RCC 7860 (cell line): ENCODE measurements at regions not wholly inside any gene's neighbourhood (a gene's known extent, or its start where the extent isn't known, plus 50 kb on each side); places are given as distances from the start of the nearest gene placed in this dataset.
A peak's percentile ranks its signal among the peaks of the same experiment; 100 is the strongest.

Experiments
- DNase-seq: peaks from one replicate; pipeline ENCODE4 v3.0.0-alpha.2; 2015; ENCODE audit warnings: low spot score
- FAIRE-seq: peaks from 2 replicates; lab custom pipeline; 2012; peaks lifted over from hg19 to GRCh38; lab: Jason Lieb, UNC

DNA sequence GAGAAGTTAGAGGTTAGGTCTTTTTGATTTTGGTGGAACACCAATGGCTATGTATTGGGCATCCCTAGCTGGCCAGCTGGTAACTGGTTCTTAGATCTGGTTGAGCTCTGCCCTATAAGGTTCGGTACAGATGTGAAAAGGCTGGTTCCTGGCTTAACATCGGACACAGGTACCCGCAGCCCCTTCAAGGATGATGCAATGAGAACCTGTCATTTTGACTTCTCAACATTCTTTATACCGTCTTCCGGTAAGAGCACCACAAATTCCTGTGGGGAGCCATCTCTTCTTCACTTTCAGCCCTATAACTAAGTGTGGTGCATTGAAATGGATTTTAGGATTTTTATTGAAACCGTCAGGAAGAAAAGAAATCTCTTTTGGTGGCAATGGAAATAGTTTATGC lies 222.8 kb downstream of the ADAMTS9 start:
- FAIRE-seq (no peak), DNase-seq (no peak)

DNA sequence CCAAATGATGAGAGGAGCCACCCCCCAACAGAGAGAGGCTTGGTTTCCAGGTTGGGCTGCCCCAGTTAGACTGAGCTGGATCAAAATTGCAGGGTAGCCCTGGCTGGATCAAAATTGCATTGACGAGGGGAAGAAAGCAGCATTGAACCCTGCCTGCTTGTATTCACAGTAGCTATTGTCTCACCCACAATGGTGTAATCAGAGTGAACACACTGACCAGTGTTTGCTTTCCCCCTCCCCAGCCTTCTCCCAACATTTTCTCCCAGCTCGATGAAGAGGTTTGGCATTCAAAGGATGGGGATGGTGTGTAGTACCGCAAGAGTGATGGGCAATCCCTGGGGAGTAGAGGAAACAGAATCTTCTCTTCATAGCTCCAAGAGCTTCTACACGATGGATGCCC lies 223.8 kb downstream of the ADAMTS9 start:
- DNase-seq (no peak), FAIRE-seq (no peak)

DNA sequence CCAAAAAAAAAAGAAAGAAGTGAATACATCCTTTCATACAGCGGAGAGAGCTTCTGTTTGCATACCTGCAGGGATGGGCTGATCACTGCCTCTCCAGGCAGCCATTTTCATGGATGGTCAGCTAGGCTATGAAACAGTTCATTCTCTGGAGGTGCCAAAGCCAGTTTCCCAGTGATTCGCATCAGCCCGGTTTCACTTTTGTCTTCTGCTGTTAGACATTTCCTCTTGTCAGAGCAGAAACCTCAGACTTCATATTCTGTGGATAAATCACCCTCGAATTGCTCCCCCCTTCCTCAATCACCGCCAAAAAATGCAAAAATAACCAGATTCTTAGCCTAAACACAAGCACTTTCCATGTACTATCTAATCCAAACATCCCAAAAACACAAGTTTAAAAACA lies 225.6 kb downstream of the ADAMTS9 start:
- FAIRE-seq = peak; percentile 20
- peak; percentile 62 for DNase-seq

DNA sequence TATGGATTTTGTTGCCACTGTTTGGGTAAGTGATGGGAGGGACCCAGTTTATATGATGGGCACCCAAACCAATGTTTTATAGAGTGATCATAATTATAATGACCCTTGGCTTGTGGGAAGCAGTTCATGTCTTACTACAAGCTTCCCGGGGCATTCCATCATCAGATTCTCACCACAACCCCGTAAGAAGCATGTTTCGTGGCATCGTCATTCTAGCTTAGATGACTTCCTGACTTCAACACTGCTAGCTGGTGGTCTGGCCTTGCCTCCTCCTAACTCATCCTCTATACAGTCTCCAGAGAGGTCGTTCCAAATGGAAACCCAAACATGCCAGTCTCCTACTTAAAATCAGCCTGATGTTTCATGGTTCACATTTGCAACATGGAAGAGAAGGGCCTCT lies 226.9 kb downstream of the ADAMTS9 start:
- FAIRE-seq (no peak), DNase-seq (peak; percentile 43)

DNA sequence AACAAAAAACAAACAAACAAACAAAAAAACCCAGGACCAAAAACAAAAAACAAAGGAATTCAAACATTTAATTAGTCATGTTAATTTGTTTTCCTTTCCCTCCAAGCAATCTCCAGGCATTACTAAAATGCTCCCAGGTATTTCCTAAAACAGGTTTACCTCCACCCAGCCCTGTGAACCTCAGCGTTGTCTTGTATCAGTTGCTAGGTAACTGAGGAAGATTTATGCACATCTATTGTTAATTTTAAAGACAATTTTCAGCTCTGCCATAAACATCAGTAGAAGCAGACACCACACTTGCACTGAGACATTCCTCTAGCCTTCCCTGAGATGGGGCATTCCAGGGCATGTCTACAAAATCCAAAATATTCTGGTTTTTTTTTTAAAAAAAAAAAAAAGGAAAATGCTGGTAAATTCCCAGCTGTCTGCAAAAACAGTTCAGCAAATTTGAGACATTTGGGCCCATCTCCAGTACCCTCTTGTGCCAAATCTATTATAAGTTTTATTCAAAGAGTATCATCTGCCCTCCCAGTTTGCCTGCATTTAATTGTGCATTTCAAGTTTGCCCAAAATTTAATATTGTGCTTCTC lies 227.6 kb downstream of the ADAMTS9 start:
- no peak for FAIRE-seq

DNA sequence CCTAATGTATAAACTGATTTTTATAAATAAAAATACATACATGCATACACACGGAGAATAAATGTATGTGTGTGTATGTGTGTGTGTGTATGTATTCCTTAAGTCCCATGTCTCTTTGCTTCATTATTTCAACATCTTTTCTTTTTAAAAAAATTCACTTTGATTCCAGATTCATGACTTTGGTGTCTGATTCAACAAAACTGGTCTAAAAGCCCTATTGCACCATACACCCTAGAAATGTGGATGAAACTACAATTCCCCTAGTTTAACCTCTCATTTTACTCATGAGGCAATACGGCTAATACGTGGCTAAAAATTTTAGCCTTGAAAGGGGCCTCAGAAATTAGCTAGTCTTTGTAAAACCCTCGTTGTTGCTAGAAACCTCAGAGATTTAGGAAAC lies 228.1 kb downstream of the ADAMTS9 start:
- FAIRE-seq (no peak), DNase-seq (no peak)

More for the DNA sequence above, 227.6 kb downstream of the ADAMTS9 start:
- no peak for DNase-seq

- no peak for DNase-seq
- no peak for FAIRE-seq
These were observed 230.0 kb downstream of the ADAMTS9 start for GRCh38 chr3:64457811-64458210.

DNA sequence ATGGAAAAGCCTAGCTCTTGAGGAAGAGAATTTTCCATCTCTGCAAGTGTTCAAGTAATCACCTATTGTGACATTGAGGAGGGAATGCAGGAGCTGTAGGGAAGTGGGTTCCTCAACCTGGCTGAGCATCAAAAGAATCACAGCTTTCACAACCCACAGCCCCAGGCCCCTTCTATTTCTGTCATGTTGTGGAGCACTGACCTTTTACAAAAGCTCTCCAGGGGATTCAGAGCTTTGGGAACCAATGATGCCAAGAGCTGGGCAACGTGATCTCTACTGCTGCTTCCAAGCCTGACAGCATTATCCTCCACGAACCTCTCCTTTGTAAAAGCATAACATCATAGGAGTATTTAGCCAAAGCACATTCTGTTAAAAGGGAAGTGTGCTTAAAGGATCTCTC lies 231.1 kb downstream of the ADAMTS9 start:
- no peak for DNase-seq

DNA sequence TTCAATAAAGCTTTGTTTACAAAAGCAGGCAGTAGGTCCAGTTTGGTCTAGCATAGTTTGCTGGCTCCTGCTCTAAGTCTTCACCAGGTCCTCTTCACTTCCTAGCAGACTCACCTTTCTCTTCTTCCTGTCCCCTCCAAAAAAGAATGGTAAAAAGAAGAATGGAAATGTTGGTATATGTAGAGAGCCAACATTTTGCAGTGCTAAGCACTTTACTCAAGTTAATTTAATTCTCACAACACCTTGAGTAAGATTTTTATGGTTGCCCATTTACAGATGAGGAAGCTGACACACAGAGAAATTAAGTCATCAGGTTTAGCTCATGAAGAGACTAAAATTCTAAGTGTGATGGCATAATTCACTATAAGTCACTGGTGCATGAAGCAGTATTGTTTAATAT lies 230.1 kb upstream of the PRICKLE2 start:
- FAIRE-seq = no peak
- DNase-seq = no peak

More for the DNA sequence above, 231.1 kb downstream of the ADAMTS9 start:
- no peak for FAIRE-seq

DNA sequence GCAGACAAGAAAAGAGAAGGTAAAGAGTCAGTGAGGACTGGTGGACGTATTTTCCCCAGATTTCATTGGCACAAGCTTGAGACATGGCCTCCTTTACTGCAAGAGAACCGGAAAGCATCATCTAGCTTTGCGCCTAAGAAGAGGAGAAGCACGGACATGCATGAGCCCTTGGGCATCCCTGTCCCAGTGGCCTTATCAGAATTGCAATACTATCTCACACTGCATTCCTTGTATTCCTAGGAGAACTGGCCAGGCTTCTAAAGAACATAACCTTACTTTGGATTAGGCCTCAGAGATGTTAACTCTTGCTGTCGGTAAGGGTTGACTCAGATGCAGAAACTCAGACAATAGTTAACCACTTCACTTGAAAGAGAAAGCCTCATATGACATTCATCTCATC lies 229.5 kb upstream of the PRICKLE2 start:
- no peak for FAIRE-seq
- DNase-seq = no peak

- DNase-seq (peak; percentile 43), FAIRE-seq (no peak)
These were observed 228.9 kb upstream of the PRICKLE2 start for GRCh38 chr3:64454179-64454578.

- FAIRE-seq = no peak
These were observed 226.2 kb upstream of the PRICKLE2 start for GRCh38 chr3:64451283-64452012.

GRCh38 chr3:64450396-64450956 lies 225.2 kb upstream of the PRICKLE2 start:
- no peak for DNase-seq

More at GRCh38 chr3:64451283-64452012, 226.2 kb upstream of the PRICKLE2 start:
- DNase-seq = no peak

DNA sequence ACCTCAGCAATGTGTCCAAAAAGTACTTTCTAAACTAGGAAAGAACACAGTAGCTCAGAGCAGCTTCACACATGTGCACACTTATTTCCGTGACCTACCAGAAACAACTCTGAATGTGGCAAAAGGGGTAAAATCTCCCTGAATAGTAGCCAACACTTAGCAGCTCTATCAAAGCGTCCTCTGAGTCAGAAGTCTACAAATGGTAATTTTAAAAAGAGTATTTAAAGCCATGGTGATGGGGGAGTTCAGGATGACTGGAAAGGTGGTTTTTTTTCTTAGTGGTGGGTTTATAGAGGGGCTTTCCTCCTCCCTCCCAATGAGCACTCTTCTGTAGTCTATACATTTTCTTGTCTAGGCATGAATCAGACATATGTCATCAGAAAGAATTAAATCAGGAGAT lies 223.8 kb upstream of the PRICKLE2 start:
- no peak for DNase-seq
- FAIRE-seq = no peak

More at GRCh38 chr3:64450396-64450956, 225.2 kb upstream of the PRICKLE2 start:
- FAIRE-seq = no peak

- FAIRE-seq = no peak
- DNase-seq = no peak
These were observed 220.7 kb upstream of the PRICKLE2 start for GRCh38 chr3:64445944-64446300.

DNA sequence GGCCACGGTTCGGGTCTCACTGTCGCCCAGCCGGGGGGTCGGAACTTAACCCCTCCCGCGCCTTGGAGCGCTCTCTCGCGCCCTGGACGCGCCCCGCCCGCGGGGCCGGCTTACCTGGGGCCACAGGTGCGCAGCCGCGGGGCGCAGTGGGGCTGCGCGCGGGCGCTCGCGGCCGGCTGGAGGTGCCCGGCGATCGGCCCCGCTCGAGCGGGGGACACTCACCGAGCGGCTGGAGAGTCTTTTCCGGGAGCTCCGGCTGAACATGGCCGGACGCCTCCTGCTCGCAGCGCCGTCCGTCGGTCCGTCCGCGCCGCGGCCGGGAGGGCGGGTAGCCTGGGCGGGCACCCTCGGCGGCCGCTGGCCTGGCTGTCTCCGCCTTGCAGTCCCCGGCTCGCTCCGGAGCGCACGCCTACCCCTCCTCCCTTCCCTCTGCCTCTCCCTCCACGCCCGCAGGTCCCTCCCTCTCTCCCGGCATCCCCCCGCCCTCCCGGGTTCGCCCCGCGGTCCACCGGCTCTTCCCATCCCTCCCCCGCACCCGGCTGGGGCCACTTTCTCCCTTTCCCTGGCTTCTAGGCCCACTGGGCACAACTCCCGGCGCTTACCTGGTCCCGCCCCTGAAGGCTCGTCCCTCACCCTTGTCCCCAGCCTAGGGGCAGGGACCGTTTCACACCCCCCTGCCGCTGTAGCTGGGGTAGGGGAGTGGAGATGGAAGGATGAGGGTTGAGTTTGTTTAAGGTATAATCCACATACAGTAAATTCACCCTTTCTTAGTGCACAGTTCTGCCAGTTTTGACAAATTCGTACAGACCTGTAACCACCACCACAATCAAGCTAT lies 220.1 kb upstream of the PRICKLE2 start:
- peak; percentile 22 for DNase-seq
- no peak for FAIRE-seq

DNA sequence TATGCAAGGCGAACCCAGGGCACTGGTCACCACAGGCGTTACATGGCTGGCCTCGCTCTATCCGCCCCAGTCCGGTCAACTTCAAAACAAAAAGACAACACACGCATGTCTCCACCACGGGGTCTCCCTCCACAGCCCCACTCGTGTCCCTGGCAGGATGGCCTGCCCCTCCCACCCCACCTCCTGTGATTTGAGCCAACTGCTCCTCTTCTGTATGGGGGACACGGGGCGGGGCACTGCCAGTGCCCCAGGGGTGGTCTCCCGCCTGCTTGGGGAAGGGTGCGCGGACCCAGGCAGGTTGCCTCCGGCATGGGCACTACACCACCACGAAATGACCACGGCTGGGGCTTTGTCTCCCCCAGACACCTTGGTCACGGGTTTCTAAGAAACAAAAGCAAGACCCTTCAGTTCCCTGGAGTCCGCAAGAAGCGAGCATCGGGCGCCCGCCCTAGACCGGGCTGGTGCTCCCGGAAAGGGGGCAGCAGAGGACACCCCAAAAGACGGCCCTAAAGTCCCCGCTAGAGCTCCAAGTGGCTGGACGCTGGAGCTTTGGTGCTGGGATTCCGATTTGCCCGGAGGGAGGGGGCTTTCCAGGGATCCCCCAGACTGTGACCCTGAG lies 219.3 kb upstream of the PRICKLE2 start:
- no peak for DNase-seq
- FAIRE-seq = no peak

DNA sequence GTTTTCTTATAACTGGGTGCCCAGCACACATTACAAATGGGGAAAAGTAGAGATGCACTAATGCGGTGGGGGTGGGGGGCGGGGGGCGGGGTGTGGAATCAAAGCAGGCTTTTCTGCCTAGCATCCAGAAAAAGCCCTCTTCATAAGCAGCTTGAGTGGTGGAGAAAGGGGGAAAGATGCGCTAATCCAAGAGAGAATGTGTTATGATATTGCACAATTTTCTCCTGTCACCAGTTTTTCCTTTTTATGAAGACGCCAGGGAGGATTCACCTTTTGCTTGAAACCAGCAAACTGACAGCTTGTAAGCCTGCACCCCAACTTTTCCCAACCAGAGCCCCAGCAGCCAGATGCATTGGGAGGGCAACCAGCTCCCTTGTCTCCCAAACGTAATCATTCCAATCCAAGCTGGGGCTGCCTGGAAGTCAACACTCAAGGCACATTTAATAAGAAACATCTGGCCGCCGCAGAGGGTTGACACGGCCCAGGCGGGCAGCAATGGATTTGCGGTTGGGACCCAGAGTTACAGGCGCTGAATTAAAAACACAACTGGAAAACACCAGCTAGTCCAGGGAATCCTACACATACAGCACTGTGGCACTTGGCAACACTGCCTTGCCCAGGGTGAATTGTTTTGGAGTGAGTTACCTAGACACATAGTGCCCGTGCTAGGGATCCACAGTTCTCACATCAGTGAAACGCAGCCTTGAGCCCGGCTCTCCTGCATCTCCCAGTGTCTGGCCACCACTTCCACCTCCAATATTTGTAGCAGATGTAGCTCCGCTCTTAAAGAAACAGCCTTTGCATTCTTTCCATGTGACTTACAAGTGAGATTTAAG lies 218.5 kb upstream of the PRICKLE2 start:
- DNase-seq = no peak
- no peak for FAIRE-seq

GRCh38 chr3:64441861-64442260 lies 216.6 kb upstream of the PRICKLE2 start:
- FAIRE-seq = no peak
- DNase-seq = no peak

DNA sequence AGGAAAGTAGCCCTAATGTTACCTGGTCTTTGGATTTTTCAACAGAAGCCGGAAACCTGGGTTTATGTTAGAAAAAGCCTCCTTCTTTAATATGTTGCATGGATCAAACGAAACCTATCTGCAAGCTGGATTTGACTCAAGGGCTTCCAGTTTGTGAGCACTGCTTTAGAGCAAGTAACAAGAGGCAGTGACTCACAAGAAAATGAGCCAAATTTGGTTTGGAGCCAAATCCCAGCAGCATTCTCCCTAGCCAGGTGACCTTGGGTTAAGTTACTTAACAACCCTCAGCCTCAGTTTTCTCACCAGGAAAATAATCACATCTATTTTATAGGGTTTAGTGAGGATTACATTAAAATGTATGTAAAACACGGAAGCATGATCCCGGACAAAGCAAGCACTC lies 215.2 kb upstream of the PRICKLE2 start:
- FAIRE-seq = peak; percentile 96
- DNase-seq = peak; percentile 68
